ENCODE measurements at regions not wholly inside any gene's neighbourhood (a gene's known extent, or its start where the extent isn't known, plus 50 kb on each side); places are given as distances from the start of the nearest gene placed in this dataset.

DNA sequence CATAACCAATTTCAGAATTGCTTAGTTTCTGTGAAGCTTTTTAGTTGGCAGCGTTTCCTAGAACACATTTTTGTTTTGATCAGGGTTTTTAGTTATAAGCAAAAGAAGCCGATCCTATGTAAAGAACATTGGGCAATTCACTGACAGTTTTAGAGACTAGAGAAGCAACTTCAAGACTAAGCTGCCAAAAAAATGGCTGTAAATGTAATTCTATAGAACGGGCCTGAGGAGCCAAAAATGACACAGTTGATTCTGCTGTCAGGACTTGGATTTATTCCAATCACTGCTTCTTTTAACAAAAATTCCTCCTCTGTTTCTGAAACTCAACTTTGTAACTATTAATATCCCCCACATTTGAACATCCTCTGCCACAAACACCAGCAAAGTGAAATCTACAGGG lies 236.0 kb upstream of the EYS start:
- TF ChIP-seq, protein P1, sequence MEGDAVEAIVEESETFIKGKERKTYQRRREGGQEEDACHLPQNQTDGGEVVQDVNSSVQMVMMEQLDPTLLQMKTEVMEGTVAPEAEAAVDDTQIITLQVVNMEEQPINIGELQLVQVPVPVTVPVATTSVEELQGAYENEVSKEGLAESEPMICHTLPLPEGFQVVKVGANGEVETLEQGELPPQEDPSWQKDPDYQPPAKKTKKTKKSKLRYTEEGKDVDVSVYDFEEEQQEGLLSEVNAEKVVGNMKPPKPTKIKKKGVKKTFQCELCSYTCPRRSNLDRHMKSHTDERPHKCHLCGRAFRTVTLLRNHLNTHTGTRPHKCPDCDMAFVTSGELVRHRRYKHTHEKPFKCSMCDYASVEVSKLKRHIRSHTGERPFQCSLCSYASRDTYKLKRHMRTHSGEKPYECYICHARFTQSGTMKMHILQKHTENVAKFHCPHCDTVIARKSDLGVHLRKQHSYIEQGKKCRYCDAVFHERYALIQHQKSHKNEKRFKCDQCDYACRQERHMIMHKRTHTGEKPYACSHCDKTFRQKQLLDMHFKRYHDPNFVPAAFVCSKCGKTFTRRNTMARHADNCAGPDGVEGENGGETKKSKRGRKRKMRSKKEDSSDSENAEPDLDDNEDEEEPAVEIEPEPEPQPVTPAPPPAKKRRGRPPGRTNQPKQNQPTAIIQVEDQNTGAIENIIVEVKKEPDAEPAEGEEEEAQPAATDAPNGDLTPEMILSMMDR (IDR thresholded peaks at IDR 0.05), result no peak

DNA sequence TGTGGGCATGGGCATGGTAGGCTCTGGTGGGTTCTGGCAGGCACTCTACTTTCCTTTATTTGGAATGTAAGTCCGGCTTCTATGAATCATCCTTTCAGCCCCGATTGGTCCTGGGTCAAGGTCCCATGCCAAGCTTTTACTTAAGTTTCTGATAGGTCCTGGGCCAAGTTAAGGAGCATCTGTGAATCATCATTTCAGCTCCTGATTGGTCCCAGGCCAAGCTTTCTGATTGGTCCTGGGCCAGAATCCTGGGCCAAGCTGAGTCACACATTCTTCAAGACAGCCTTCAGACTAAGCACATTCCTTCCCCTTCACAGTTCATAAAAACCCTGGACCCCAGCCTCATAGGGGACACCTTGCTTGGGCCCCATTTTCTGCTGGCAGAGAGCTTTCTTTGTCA lies 231.0 kb upstream of the EYS start:
- TF ChIP-seq, protein P1 (IDR thresholded peaks at IDR 0.05), result no peak

DNA sequence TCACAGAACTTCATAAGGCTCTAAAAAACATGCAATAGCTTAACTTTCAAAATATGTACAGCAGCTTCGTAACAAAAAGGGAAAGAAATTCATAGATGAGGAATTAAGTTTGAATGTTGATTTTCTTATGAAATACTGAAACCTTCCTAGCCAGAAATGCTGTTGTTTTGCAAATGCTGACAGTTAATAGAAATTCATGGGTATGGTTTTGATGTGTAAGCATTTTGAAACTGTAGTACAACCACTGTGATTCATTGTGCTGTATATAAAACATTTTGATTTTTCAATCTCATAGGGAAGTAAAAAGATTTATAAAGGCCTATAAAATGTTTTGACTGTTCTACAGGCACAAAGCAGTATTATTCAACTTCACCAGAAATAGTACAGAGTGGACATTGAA lies 228.4 kb upstream of the EYS start:
- TF ChIP-seq, protein P1 (IDR thresholded peaks at IDR 0.05), result no peak

- TF ChIP-seq, protein P1 (IDR thresholded peaks at IDR 0.05), result no peak
Observed at GRCh38 chr6:65933390-65933789, 226.4 kb upstream of the EYS start.

- TF ChIP-seq, protein P1 (IDR thresholded peaks at IDR 0.05), result no peak
Observed at GRCh38 chr6:65927141-65927540, 220.1 kb upstream of the EYS start.

- TF ChIP-seq, protein P1 (IDR thresholded peaks at IDR 0.05), result no peak
Observed at GRCh38 chr6:65924411-65924810, 217.4 kb upstream of the EYS start.

- TF ChIP-seq, protein P1 (IDR thresholded peaks at IDR 0.05), result no peak
Observed at GRCh38 chr6:65922049-65922448, 215.0 kb upstream of the EYS start.

DNA sequence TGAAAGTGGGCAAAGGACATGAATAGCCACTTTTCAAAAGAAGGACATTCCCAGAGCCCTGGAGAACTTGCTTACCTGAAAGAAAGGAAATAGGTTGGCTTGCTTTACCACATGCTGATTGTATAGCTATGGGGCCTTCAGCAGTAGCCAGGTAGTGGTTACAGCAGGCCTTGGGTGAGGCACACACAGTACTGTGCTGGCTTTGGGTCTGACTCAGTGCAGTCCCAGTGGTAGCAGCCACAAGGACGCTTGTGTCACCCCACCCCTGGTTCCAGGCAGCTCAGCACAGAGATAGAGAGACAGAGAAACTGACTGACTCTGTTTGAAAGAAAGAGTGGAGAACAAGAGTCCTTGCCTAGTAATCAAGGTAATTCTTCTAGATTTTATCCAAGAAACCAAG lies 201.0 kb upstream of the EYS start:
- TF ChIP-seq, protein P1 (IDR thresholded peaks at IDR 0.05), result no peak

Data from LNCAP (cell line).